Panc1 (cell line): ENCODE measurements at regions not wholly inside any gene's neighbourhood (a gene's known extent, or its start where the extent isn't known, plus 50 kb on each side); places are given as distances from the start of the nearest gene placed in this dataset.

Experiments used
- POLR2AphosphoS5 ChIP-seq: IDR thresholded peaks from 2 replicates; pipeline ENCODE4 v1.6.1; 2012; ENCODE audit warnings: mild to moderate bottlenecking, low read depth, low read length, moderate library complexity
- TF ChIP-seq, protein P1 (sequence below): fragments of 450-650 bp; IDR thresholded peaks from 2 replicates; pipeline ENCODE4 v1.5.1; 2017; ENCODE audit warnings: mild to moderate bottlenecking

DNA sequence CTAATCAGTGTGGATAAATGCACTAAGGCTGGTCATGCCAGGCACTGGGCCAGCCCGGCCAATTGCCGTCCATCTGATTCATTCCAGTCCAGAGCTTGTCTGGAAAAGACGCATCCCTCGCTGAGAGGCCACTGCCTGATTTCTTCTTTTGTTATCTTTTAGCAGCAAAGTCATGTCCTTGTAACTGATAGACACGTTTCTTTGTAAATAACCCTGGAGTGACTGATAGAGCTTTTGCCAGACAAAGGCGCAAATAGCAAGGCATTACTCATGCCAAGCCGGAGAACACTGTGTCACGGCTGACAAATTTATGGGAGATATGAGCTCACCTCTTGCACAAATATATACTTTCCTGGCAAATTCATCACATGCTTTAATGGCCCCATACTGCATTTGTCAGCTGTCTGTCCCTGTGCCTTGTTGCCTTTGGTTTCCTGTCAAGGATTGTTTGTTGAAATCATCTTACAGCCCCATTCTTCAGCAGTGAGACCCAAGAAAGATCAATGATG is 164.4 kb downstream of the ETAA1 start:
- TF ChIP-seq, protein P1, sequence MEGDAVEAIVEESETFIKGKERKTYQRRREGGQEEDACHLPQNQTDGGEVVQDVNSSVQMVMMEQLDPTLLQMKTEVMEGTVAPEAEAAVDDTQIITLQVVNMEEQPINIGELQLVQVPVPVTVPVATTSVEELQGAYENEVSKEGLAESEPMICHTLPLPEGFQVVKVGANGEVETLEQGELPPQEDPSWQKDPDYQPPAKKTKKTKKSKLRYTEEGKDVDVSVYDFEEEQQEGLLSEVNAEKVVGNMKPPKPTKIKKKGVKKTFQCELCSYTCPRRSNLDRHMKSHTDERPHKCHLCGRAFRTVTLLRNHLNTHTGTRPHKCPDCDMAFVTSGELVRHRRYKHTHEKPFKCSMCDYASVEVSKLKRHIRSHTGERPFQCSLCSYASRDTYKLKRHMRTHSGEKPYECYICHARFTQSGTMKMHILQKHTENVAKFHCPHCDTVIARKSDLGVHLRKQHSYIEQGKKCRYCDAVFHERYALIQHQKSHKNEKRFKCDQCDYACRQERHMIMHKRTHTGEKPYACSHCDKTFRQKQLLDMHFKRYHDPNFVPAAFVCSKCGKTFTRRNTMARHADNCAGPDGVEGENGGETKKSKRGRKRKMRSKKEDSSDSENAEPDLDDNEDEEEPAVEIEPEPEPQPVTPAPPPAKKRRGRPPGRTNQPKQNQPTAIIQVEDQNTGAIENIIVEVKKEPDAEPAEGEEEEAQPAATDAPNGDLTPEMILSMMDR = no peak
- no peak for TF ChIP-seq POLR2AphosphoS5
